ENCODE measurements at regions not wholly inside any gene's neighbourhood (a gene's known extent, or its start where the extent isn't known, plus 50 kb on each side); places are given as distances from the start of the nearest gene placed in this dataset.

DNA sequence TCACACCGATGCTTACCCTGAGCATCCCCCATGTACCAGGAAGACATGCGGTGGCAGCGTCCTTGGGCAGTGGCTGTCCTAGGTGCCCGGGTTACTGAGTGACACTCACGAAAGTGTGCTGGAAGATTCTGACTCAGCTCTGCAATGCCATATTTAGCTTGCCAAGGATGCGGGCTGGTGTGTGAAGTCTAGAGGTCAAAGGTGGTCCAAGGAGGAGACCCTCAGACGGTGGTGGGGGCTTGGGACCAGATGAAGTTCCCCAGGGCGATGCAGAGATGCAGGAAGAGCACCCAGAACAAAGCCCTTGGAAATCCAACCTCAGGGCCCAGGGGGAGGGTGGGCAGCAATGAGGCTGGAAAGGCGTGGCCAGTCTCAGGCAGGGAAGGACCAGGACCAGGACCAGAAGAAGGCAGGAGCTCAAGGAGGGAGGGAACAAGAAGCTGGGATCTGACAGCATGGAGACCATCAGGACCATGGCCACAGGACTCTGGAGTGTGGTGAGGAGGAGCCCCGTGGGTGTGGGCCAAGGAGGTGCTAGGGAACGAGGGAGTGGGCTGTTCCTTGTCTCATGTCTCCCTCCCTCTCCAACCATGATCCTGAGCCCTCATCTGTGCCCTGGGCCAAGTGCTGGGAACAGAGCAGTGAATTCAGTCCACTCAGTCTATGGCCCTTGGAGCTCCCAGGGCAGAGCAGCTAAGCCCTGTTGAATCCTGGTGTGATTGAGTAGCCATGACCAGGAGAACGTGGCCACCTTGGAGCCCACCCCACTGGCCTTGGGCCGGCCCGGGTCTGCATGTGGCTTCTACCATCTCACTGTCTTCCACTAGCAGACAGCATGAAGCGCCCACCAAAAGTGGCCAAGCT, 310.1 kb upstream of the DIO3 start:
- TF ChIP-seq, protein P1, sequence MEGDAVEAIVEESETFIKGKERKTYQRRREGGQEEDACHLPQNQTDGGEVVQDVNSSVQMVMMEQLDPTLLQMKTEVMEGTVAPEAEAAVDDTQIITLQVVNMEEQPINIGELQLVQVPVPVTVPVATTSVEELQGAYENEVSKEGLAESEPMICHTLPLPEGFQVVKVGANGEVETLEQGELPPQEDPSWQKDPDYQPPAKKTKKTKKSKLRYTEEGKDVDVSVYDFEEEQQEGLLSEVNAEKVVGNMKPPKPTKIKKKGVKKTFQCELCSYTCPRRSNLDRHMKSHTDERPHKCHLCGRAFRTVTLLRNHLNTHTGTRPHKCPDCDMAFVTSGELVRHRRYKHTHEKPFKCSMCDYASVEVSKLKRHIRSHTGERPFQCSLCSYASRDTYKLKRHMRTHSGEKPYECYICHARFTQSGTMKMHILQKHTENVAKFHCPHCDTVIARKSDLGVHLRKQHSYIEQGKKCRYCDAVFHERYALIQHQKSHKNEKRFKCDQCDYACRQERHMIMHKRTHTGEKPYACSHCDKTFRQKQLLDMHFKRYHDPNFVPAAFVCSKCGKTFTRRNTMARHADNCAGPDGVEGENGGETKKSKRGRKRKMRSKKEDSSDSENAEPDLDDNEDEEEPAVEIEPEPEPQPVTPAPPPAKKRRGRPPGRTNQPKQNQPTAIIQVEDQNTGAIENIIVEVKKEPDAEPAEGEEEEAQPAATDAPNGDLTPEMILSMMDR (IDR thresholded peaks at IDR 0.05) = no peak
- TF ChIP-seq POLR2A (IDR thresholded peaks at IDR 0.05; ENCODE audit: low read depth) (no peak), EP300 (IDR thresholded peaks at IDR 0.05) (no peak)
